HG03045 (cell line): ENCODE measurements at regions not wholly inside any gene's neighbourhood (a gene's known extent, or its start where the extent isn't known, plus 50 kb on each side); places are given as distances from the start of the nearest gene placed in this dataset.

Source experiments
- ATAC-seq: cut with Tn5 transposase; IDR thresholded peaks from one replicate; pipeline ENCODE4 v1.9.1; 2021; ENCODE audit warnings: mild to moderate bottlenecking, moderate library complexity; ENCODE audit not compliant: unreplicated experiment

- no peak for ATAC-seq
These were observed 658.0 kb upstream of the CDH2 start for GRCh38 chr18:28834889-28835288.

- no peak for ATAC-seq
These were observed 655.0 kb upstream of the CDH2 start for GRCh38 chr18:28831908-28832307.

GRCh38 chr18:28831476-28831875 lies 654.5 kb upstream of the CDH2 start:
- no peak for ATAC-seq

GRCh38 chr18:28826107-28826506 lies 649.2 kb upstream of the CDH2 start:
- no peak for ATAC-seq

GRCh38 chr18:28824183-28824574 lies 647.2 kb upstream of the CDH2 start:
- no peak for ATAC-seq

GRCh38 chr18:28823506-28824182 lies 646.7 kb upstream of the CDH2 start:
- ATAC-seq, result no peak

- ATAC-seq, result no peak
These were observed 643.4 kb upstream of the CDH2 start for GRCh38 chr18:28820353-28820752.

GRCh38 chr18:28816155-28816554 lies 639.2 kb upstream of the CDH2 start:
- no peak for ATAC-seq

GRCh38 chr18:28814365-28814764 lies 637.4 kb upstream of the CDH2 start:
- no peak for ATAC-seq

- ATAC-seq, result no peak
These were observed 631.4 kb upstream of the CDH2 start for GRCh38 chr18:28808373-28808772.

GRCh38 chr18:28805491-28805890 lies 628.6 kb upstream of the CDH2 start:
- ATAC-seq, result no peak

GRCh38 chr18:28804512-28805202 lies 627.7 kb upstream of the CDH2 start:
- no peak for ATAC-seq

GRCh38 chr18:28802546-28802945 lies 625.6 kb upstream of the CDH2 start:
- ATAC-seq, result no peak

GRCh38 chr18:28801876-28802275 lies 624.9 kb upstream of the CDH2 start:
- ATAC-seq, result no peak

GRCh38 chr18:28794459-28795245 lies 617.7 kb upstream of the CDH2 start:
- ATAC-seq, result no peak

GRCh38 chr18:28793901-28794300 lies 617.0 kb upstream of the CDH2 start:
- no peak for ATAC-seq

GRCh38 chr18:28792404-28793086 lies 615.6 kb upstream of the CDH2 start:
- no peak for ATAC-seq

- no peak for ATAC-seq
These were observed 614.2 kb upstream of the CDH2 start for GRCh38 chr18:28791101-28791500.

GRCh38 chr18:28789502-28789901 lies 612.6 kb upstream of the CDH2 start:
- ATAC-seq, result no peak

GRCh38 chr18:28786926-28787325 lies 610.0 kb upstream of the CDH2 start:
- ATAC-seq, result no peak

GRCh38 chr18:28781616-28782362 lies 604.9 kb upstream of the CDH2 start:
- ATAC-seq, result no peak
